Thyroid gland (tissue), 4 donors: ENCODE measurements at regions not wholly inside any gene's neighbourhood (a gene's known extent, or its start where the extent isn't known, plus 50 kb on each side); places are given as distances from the start of the nearest gene placed in this dataset.

Experiments used
- DNase-seq, 2 donors: peaks; one replicate each; pipeline ENCODE4 v3.0.0-alpha.2; 2019
- H3K27ac ChIP-seq, 3 donors: fragments of 200-600 bp; sonication (generic); 1 replicate in 2 of 3; 2 replicates in 1 of 3; pipeline ENCODE4 v1.5.1; 2016 to 2019; ENCODE audit warnings: mild to moderate bottlenecking in 1 of 3, moderate library complexity in 1 of 3
- H3K27me3 ChIP-seq: fragments of 200-600 bp; sonication (generic); one replicate; pipeline ENCODE4 v1.5.1; 2019
- H3K36me3 ChIP-seq, 2 donors: fragments of 200-600 bp; sonication (generic); one replicate each; pipeline ENCODE4 v1.5.1; 2016 to 2019
- H3K4me1 ChIP-seq, 2 donors: fragments of 200-600 bp; sonication (generic); one replicate each; pipeline ENCODE4 v1.5.1; 2017 to 2019
- H3K4me3 ChIP-seq, 3 donors: fragments of 200-600 bp; sonication (generic); replicated peaks in 1 of 3; 1 replicate in 2 of 3; 2 replicates in 1 of 3; pipeline ENCODE4 v1.5.1; 2016; ENCODE audit warnings: mild to moderate bottlenecking in 1 of 3
- H3K9me3 ChIP-seq: fragments of 200-600 bp; sonication (generic); one replicate; pipeline ENCODE4 v1.5.1; 2017
- CTCF ChIP-seq, 6 experiments: fragments of 200-600 bp in 3 of 6; fragments of 450-650 bp in 3 of 6; sonication (generic) in 3 of 6; IDR thresholded peaks; one replicate each; pipeline ENCODE4 v1.5.1; 2016 to 2019; ENCODE audit warnings: antibody characterized with exemption in 6 of 6, mild to moderate bottlenecking in 2 of 6, inconsistent platforms in 1 of 6, moderate library complexity in 1 of 6
- POLR2A ChIP-seq, 2 donors: fragments of 450-650 bp; IDR thresholded peaks; one replicate each; pipeline ENCODE4 v1.6.1; 2017; ENCODE audit warnings: antibody characterized with exemption in 2 of 2, mild to moderate bottlenecking in 2 of 2, moderate library complexity in 1 of 2
- WGBS, 2 donors: methylation state at CpG; one replicate each; pipeline ENCODE4 v1.1.5; 2017; 5-methylcytosine and 5-hydroxymethylcytosine counted together
- intact Hi-C: fragments of 100-400 bp; cut with DNase I; formaldehyde crosslinking; loops from one replicate; pipeline ENCODE4 v1.15.1; 2023

DNA sequence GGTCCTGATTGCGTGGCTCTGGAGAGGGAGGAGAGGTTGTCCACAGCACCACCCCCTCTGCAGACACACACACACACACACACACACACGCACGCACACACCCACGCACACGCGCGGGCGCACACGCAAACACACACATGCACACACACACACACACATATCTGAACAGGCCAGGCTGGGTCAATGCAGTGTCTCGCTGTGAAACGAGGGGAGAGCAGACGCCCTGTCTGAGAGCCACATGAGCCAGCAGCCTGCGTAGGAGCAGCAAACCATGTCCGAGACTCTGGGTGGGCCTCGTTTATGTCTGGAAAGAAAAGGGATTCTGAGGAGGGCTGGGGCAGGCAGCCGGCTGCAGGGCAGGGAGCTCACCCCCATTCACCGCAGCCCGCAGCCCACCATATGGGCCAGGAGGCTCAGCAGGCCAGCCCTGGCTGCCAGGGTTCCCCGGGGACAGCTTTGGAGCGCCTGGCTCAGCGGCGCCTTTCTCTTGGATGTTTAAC lies 93.3 kb upstream of the TNRC6C start:
- intact Hi-C loops: no loop called here
- Histone ChIP-seq H3K4me1 (peaks cover 7 to 15% of the 10 kb centered on the region in 2 donors), H3K9me3 (no peaks in the 10 kb centered on the region), H3K36me3 (no peaks in the 10 kb centered on the region), H3K27me3 (no peaks in the 10 kb centered on the region), H3K27ac (no peak overlapping the region), H3K4me3 (no peak overlapping the region)
- TF ChIP-seq CTCF (IDR thresholded peaks at IDR 0.05) (no peak), POLR2A (IDR thresholded peaks at IDR 0.05) (no peak)
- WGBS, 2 donors: 31 to 40% methylated on average over 6 to 16 of the region's 22 CpGs
- DNase-seq: peak; percentile 21 to 25

GRCh38 chr17:77865716-77866115 lies 92.8 kb upstream of the TNRC6C start:
- Histone ChIP-seq H3K9me3 (no peaks in the 10 kb centered on the region), H3K27ac (no peak overlapping the region), H3K27me3 (no peaks in the 10 kb centered on the region), H3K36me3 (no peaks in the 10 kb centered on the region), H3K4me3 (no peak overlapping the region), H3K4me1 (peaks cover 7 to 15% of the 10 kb centered on the region in 2 donors)
- TF ChIP-seq CTCF (IDR thresholded peaks at IDR 0.05): no peak
- TF ChIP-seq POLR2A (IDR thresholded peaks at IDR 0.05): no peak
- intact Hi-C loops: no loop called here
- no peak for DNase-seq
- 50 to 65% methylated on average over 3 of the region's 3 CpGs for WGBS, 2 donors

DNA sequence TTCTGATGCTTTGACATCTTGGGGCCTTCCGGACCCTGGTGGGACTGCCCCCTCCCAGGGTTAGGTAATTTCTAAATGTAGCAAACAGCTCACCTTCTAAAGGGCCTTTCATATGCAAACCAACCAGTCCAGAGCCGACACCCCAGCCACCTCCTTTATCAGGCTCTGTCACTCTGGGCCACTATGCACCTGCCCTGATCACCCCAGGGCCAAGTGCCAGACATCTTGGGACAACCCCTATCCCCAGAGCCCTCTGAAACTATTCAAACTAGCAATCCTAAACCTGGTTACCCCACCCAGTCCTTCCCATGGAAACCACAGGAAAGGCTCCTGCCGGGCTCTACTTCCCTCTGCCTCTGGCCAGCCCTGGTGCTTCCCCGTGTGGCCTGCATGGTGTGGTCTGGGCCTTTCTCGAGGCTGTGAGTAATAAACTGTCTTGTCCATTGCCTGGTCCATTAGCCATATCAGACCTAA lies 91.2 kb upstream of the TNRC6C start:
- H3K4me1 ChIP-seq: peaks cover 7 to 15% of the 10 kb centered on the region in 2 donors
- intact Hi-C loops: no loop called here
- H3K9me3 ChIP-seq: no peaks in the 10 kb centered on the region
- TF ChIP-seq POLR2A (IDR thresholded peaks at IDR 0.05) (no peak), CTCF (IDR thresholded peaks at IDR 0.05) (no peak)
- H3K4me3 ChIP-seq: no peak overlapping the region
- no peaks in the 10 kb centered on the region for H3K27me3 ChIP-seq
- no peak overlapping the region for H3K27ac ChIP-seq
- H3K36me3 ChIP-seq: no peaks in the 10 kb centered on the region
- WGBS, 2 donors: 75 to 92% methylated on average over 5 of the region's 5 CpGs
- no peak for DNase-seq

DNA sequence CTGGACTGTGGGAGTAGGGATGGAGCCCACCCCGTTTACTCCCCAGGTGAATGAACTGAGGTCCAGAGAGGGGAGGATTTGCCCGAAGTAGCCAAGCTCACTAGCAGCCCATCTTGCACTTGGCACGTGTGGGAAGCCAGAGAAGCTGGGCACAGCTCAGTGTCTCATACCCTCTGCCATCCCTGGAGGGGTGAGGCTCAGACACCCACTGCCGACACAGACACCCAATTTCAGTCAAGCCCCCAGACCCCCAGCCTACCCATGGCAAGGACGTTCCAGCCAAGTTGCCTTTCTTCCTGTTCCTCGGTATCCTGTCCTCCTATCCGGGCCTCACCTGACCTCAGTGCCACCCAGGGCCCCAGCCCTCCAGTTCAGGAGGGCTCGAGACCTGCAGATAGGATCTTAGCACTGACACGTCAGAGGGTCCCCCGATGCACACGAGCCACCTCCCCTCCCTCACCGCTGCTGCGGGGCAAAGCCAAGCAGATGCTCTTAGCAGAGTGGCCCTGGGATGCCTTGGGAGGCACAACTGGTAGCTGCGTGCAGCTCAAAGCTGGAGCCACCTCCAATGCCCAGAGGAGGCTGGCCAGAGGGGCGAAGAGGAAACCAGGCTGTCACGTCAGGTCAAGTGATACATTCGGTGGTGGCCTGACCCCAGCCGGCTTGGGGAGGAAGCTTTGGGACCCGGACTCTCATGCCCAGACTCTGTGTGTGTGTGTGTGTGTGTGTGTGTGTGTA lies 90.4 kb upstream of the TNRC6C start:
- H3K4me1 ChIP-seq: peaks cover 7 to 15% of the 10 kb centered on the region in 2 donors
- no peak for DNase-seq
- WGBS, 2 donors: 87 to 94% methylated on average over 17 to 19 of the region's 19 CpGs
- H3K9me3 ChIP-seq: no peaks in the 10 kb centered on the region
- H3K27me3 ChIP-seq: no peaks in the 10 kb centered on the region
- no peaks in the 10 kb centered on the region for H3K36me3 ChIP-seq
- intact Hi-C loops: no loop called here
- no peak for TF ChIP-seq POLR2A (IDR thresholded peaks at IDR 0.05)
- no peak for TF ChIP-seq CTCF (IDR thresholded peaks at IDR 0.05)
- H3K27ac ChIP-seq: no peak overlapping the region
- H3K4me3 ChIP-seq: no peak overlapping the region

DNA sequence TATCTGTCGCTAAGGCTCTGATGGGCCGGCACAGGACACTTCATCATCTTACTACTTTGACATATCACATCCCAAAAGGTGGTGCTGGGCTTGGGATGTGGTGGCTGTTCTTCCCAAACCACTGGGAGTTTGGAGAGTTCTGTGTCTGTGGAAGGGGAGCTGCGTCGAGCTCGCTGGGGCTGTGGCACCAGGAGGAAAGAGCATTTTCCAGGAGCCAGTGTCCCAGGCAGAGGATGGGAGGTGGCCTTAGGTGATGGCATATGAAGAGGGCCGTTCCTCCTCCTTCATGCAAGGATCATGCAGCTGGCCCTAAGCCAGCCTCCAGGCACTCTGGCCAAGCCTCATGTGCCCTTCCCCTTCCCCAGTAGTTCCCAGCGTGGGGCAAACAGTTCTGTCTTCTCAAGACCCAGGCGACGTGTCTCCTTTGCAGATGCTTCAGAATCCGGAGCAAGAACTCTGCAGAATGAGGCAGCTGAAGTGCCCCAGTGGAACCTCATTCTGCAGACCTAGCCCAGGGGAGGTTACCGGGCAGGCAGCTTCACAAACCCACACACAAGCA lies 89.4 kb upstream of the TNRC6C start:
- peaks cover 7 to 15% of the 10 kb centered on the region in 2 donors for H3K4me1 ChIP-seq
- no peak overlapping the region for H3K4me3 ChIP-seq
- no peak for DNase-seq
- WGBS, 2 donors: 56 to 63% methylated on average over 11 of the region's 11 CpGs
- TF ChIP-seq POLR2A (IDR thresholded peaks at IDR 0.05): no peak
- no peak for TF ChIP-seq CTCF (IDR thresholded peaks at IDR 0.05)
- H3K27ac ChIP-seq: no peak overlapping the region
- no peaks in the 10 kb centered on the region for H3K9me3 ChIP-seq
- intact Hi-C loops: no loop called here
- no peaks in the 10 kb centered on the region for H3K36me3 ChIP-seq
- no peaks in the 10 kb centered on the region for H3K27me3 ChIP-seq
